A673 (cell line): ENCODE measurements at regions not wholly inside any gene's neighbourhood (a gene's known extent, or its start where the extent isn't known, plus 50 kb on each side); places are given as distances from the start of the nearest gene placed in this dataset.

ENCODE experiments used
- BruUV-seq: library from RNA; stranded (reverse); fragments of 400-500 nt; replicated peaks from 2 replicates; lab custom pipeline; 2021; lab: Mats Ljungman, UMichigan
- CTCF ChIA-PET: fragments of 300-600 bp; sonication (Branson Sonifier 250); formaldehyde crosslinking; loops from one replicate; lab custom pipeline; 2022; ENCODE audit warnings: antibody characterized with exemption; lab: Charles Lee
- POLR2A ChIA-PET: fragments of 300-600 bp; sonication (Branson Sonifier 250); formaldehyde crosslinking; loops from one replicate; lab custom pipeline; 2022; ENCODE audit warnings: antibody characterized with exemption; ENCODE audit not compliant: low non-redundant PET; lab: Charles Lee
- DNase-seq: peaks from one replicate; pipeline ENCODE4 v3.0.0-alpha.2; 2015; ENCODE audit warnings: low spot score
- H3K27ac ChIP-seq: fragments of 200-600 bp; sonication (generic); 2 replicates; pipeline ENCODE4 v1.5.1; 2016; ENCODE audit warnings: mixed run types, low read depth, mild to moderate bottlenecking, mixed read lengths, antibody characterized with exemption, low read length; ENCODE audit not compliant: poor library complexity, severe bottlenecking
- H3K27me3 ChIP-seq: fragments of 200-600 bp; sonication (generic); replicated peaks from 2 replicates; pipeline ENCODE4 v1.6.1; 2017; ENCODE audit warnings: mixed run types, low read depth, mild to moderate bottlenecking, mixed read lengths, antibody characterized with exemption, low read length; ENCODE audit not compliant: insufficient read depth, poor library complexity
- H3K36me3 ChIP-seq: fragments of 200-600 bp; sonication (generic); 2 replicates; pipeline ENCODE4 v1.6.1; 2016; ENCODE audit warnings: mixed run types, mild to moderate bottlenecking, mixed read lengths, antibody characterized with exemption, low read length; ENCODE audit not compliant: insufficient read depth, poor library complexity, severe bottlenecking
- H3K4me1 ChIP-seq: fragments of 200-600 bp; sonication (generic); 2 replicates; pipeline ENCODE4 v1.6.1; 2017; ENCODE audit warnings: mixed run types, mild to moderate bottlenecking, mixed read lengths, antibody characterized with exemption, low read length; ENCODE audit not compliant: insufficient read depth, poor library complexity, severe bottlenecking
- H3K4me3 ChIP-seq: fragments of 200-600 bp; sonication (generic); 2 replicates; pipeline ENCODE4 v1.5.1; 2016; ENCODE audit warnings: low read depth, mixed run types, mild to moderate bottlenecking, mixed read lengths, low read length; ENCODE audit not compliant: poor library complexity, severe bottlenecking
- H3K9me3 ChIP-seq: fragments of 200-600 bp; sonication (generic); 2 replicates; pipeline ENCODE4 v1.6.1; 2016; ENCODE audit warnings: mixed run types, low read depth, mild to moderate bottlenecking, mixed read lengths, antibody characterized with exemption, low read length; ENCODE audit not compliant: poor library complexity, severe bottlenecking
- EZH2 ChIP-seq: fragments of 200-600 bp; sonication (generic); IDR thresholded peaks from 2 replicates; pipeline ENCODE4 v1.6.1; 2017; ENCODE audit warnings: borderline replicate concordance, low read depth, mild to moderate bottlenecking, mixed read lengths, antibody characterized with exemption, low read length; ENCODE audit not compliant: poor library complexity, severe bottlenecking
- intact Hi-C: fragments of 100-400 bp; cut with micrococcal nuclease; formaldehyde crosslinking; loops from one replicate; pipeline ENCODE4 v1.10.0; 2022; ENCODE audit not compliant: unreplicated experiment
- TF ChIP-seq, protein P1 (sequence below): fragments of 300-800, 200-600 bp; sonication (generic); conservative IDR thresholded peaks from 2 replicates; pipeline ENCODE4 v1.5.1; 2017; ENCODE audit warnings: low read depth, mild to moderate bottlenecking, antibody characterized with exemption, low read length, moderate library complexity, mixed read lengths

GRCh38 chr3:154588831-154589230, 158.8 kb upstream of the GPR149 start:
- Histone ChIP-seq H3K27me3 (no peaks in the 10 kb centered on the region), H3K27ac (no peak overlapping the region), H3K4me1 (no peaks in the 10 kb centered on the region), H3K36me3 (no peaks in the 10 kb centered on the region), H3K9me3 (no peaks in the 10 kb centered on the region), H3K4me3 (no peak overlapping the region)
- TF ChIP-seq, protein P1, sequence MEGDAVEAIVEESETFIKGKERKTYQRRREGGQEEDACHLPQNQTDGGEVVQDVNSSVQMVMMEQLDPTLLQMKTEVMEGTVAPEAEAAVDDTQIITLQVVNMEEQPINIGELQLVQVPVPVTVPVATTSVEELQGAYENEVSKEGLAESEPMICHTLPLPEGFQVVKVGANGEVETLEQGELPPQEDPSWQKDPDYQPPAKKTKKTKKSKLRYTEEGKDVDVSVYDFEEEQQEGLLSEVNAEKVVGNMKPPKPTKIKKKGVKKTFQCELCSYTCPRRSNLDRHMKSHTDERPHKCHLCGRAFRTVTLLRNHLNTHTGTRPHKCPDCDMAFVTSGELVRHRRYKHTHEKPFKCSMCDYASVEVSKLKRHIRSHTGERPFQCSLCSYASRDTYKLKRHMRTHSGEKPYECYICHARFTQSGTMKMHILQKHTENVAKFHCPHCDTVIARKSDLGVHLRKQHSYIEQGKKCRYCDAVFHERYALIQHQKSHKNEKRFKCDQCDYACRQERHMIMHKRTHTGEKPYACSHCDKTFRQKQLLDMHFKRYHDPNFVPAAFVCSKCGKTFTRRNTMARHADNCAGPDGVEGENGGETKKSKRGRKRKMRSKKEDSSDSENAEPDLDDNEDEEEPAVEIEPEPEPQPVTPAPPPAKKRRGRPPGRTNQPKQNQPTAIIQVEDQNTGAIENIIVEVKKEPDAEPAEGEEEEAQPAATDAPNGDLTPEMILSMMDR = no peak
- TF ChIP-seq EZH2 = no peak
- BruUV-seq = no TSS peak
- CTCF ChIA-PET = no interaction called here
- POLR2A ChIA-PET = no interaction called here
- DNase-seq = no peak
- intact Hi-C loops = no loop called here

- TF ChIP-seq, protein P1 = no peak
- TF ChIP-seq EZH2 = no peak
- Histone ChIP-seq H3K27me3 (no peaks in the 10 kb centered on the region), H3K36me3 (no peaks in the 10 kb centered on the region), H3K9me3 (no peaks in the 10 kb centered on the region), H3K4me1 (no peaks in the 10 kb centered on the region), H3K27ac (no peak overlapping the region), H3K4me3 (no peak overlapping the region)
- intact Hi-C loops = no loop called here
- CTCF ChIA-PET = no interaction called here
- POLR2A ChIA-PET = no interaction called here
- BruUV-seq = no TSS peak
- no peak for DNase-seq
Measured at GRCh38 chr3:154584974-154585373, 155.0 kb upstream of the GPR149 start.

DNA sequence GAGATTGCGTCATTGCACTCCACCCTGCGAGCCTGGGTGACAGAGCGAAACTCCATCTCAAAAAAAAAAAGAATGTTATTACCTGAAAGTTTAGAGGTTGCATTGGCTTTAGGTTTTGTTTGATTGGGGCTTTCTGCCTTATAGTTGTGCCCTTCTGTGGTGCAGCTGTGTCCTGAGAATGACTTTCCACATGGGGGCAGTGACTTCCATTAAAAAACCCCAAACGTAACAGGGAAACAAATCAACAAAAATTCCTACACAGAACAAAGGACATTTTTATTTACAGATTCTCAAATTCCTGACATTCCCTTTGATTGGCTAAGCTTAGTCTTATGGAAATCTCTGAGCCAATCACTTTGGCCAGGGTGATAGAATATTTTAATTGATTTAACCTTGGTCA, 154.1 kb upstream of the GPR149 start:
- TF ChIP-seq, protein P1 = no peak
- TF ChIP-seq EZH2 = no peak

More for the DNA sequence above, 154.1 kb upstream of the GPR149 start:
- Histone ChIP-seq H3K36me3 (no peaks in the 10 kb centered on the region), H3K4me3 (no peak overlapping the region), H3K27ac (no peak overlapping the region), H3K4me1 (no peaks in the 10 kb centered on the region), H3K27me3 (no peaks in the 10 kb centered on the region), H3K9me3 (no peaks in the 10 kb centered on the region)
- no peak for DNase-seq
- intact Hi-C loops = no loop called here
- ChIA-PET CTCF (no interaction called here), POLR2A (no interaction called here)
- BruUV-seq = no TSS peak
